NCI-H128 (cell line): ENCODE measurements at regions not wholly inside any gene's neighbourhood (a gene's known extent, or its start where the extent isn't known, plus 50 kb on each side); places are given as distances from the start of the nearest gene placed in this dataset.
"Not testable (repeated sequence)": the region's sequence is repeated elsewhere in the genome, so short reads cannot be mapped to it uniquely, and the experiment has no call there.

Source experiments
- DNase-seq: peaks from one replicate; lab custom pipeline; 2025; ENCODE audit not compliant: unreplicated experiment; lab: John Stamatoyannopoulos, UW

- DNase-seq, result no peak
Observed at GRCh38 chr7:131071786-131072504, 255.7 kb upstream of the MKLN1 start.

DNA sequence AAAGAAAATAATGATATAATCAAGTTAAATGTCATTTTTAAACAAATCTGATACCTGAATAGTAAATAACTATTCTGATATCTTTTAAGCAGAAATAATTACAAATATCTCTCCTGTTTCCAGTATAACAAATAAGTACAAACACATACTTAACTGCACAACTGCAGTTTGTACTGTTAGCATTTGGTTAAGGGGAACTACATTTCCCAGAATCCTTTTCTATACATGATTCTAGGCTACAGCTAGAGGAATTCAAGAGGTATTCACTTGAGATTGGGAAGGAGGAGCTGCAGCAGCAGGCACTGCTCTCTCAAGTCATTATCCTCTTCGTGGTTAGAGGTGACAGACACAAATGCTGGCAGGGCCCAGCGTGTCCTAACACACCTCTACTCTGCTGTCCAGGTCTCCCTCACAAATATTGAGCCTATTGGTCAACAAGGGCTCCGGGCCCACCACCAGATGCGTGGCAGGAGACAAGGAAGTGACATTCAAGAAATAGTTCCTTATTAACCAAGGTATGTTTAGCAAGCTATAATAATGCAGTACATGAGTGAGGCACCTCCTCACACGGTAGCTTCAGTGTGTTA, 255.1 kb upstream of the MKLN1 start:
- no peak for DNase-seq

DNA sequence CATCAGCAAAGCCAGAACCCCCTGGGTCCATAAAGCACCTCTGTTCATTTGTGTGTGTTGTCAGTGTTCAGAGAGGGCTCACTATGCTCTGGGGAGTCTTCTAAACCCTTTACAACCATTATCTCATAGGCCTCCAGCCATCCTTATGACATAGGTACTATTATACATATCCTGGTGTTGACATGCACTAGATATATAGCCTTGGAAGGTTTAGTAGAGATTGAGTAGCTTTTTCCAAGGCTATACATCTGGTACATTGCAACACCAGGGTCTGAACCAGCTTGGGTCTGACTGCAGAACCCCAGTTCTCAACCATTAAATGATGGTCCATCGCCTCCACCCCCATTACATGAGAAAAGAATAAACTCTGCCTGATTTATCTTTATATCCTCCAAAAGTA, 253.6 kb upstream of the MKLN1 start:
- DNase-seq, result no peak

DNA sequence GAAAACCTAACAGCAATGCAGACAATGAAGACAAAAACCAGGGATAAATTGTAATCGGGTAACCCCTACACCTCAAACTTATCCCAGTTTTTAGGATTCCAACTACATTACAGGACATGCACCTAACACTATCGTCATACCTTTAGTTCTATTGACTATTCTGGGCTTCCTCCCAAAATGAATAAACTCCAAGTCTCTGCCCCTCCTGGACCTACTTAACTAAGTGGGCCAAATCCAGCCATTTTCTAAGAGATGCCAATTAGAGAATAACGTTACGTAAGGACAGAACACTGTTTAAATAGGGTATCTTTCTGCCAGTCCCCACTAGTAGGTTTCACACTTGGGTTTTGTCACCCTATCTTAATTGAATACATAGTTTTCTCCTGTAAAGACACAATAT, 253.1 kb upstream of the MKLN1 start:
- DNase-seq, result no peak

DNA sequence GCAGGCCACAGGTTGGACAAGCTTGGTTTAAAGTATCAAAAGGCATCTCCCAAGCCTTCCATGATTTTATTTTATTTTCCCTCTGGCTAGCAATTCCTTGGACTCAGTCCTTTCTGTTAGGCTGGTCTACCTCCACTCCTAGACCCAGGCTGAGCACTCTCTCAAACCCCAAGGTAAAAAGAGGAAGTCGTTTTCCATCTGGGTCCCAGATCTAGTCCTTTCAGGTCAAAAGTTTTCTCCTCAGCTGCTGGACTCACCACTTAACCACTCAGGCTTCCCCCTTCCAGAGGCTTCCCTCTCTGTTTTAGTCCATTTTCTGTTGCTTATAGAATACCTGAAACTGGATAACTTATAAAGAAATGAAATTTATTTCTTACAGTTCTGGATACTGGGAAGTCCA, 252.3 kb upstream of the MKLN1 start:
- DNase-seq, result no peak

DNA sequence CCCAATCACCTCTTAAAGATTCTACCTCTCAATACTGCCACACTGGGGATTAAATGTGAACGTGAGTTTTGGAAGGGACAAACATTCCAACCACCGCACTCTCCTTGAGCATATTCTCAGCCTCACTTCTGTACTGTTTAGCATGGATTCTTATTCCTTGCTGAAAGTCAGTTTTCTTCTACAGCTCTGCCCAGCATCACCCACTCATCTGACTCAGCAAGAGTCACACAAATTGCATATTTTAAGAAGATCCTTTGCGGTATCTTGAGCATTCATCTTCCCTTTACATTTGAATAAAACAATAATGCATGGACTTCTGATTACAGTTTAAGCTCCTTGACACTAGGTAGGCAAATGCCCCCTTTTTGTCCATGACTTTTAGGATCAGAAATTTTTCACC, 251.6 kb upstream of the MKLN1 start:
- DNase-seq, result no peak

DNA sequence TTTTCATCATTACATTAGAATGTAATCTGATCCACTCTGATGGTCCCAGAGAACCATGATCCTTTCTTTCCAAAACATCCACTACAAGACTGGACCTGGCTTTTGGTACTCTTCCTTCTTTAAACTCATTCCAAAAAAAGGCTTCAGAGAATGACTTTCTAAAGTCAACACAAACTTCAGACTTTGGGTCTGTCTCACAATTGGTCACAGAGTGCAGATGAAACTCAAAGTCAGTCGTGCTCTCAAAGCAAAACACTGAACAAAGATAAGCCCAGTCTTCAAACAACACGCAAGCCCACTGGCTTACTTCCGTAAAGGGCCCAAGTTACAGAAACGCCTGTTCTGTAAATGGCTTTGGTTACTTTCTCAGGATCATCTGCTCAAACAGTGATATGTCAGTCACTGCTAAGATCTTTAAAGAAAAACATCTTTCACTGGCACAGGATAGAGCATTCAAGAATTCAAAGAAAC, 250.9 kb upstream of the MKLN1 start:
- DNase-seq, result no peak

- no peak for DNase-seq
Observed at GRCh38 chr7:131077735-131078134, 249.9 kb upstream of the MKLN1 start.

DNA sequence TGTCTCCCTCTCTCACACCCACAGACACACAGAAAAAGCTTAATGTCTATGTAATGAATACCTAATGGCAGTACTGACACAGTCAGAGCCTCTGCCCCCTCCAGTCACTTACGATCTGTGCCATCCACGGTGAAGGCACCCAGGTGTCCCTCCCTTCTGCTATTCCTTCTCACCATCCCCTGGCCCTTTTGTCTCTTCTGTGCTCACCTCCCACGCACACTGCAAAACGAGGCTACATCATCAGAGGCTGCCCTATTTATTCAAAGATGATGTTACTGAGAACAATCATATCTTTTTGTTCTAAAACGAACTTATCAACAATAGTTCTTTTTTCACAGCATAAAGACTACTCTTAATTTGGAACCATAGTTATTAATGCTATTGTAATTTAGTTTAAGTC, 246.9 kb upstream of the MKLN1 start:
- no peak for DNase-seq

DNA sequence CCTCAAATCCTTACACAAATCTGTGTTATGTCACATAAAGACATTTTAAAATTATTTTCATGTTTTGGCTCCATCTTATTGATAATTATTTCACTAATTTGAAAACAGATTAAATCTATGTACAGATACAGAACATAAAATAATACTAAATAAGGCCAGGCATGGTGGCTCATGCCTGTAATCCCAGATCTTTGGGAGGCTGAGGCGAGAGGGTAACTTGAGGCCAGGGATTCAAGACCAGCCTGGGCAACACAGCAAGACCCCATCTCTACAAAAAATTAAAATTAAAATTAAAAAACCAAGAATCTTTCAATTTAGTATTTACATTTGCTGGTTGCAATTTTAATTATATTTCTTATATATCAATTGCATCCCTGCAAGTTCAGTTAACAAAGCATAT, 246.4 kb upstream of the MKLN1 start:
- no peak for DNase-seq

GRCh38 chr7:131083781-131084180, 243.9 kb upstream of the MKLN1 start:
- DNase-seq, result no peak

- not testable (repeated sequence) for DNase-seq
Observed at GRCh38 chr7:131084336-131084735, 243.3 kb upstream of the MKLN1 start.

DNA sequence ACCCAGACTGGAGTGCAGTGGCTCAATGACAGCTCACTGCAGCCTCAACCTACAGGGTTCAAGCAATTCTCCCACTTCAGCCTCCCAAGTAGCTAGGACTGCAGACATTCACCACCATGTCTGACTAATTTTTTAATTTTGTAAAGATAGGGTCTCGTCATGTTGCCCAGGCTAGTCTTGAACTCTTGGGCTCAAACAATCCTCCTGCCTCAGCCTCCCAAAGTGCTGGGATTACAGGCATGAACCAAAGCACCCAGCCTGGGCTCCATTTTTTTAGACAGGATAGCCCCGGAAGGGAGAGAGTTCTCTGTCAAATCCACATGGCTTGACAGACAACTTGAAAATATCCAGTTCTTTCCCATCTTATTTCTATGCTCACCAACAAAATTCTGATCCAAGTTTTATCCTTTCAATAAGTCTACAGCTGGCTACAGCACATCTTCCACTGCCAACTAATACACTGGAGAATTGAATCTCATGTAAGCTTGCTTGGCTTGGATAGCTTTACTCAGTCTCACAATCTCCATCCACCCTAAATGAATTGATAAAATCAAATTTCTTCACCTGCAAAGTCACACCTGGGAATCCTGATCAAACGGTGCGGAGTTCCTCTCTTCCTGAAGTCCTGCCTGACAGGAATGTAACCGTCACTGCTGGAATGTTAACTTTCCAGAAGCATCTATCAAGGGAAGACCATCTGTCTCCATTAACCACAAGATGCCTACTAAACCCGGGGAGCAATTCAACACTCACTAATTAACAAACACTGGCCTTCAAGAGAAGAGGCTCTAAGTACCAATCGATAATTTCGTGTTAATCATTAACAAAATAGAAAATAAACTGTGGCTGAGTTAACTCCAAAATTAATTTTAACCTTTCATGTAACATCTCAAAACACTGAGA, 239.7 kb upstream of the MKLN1 start:
- DNase-seq, result no peak

- no peak for DNase-seq
Observed at GRCh38 chr7:131090188-131090587, 237.5 kb upstream of the MKLN1 start.

- no peak for DNase-seq
Observed at GRCh38 chr7:131090886-131091692, 236.6 kb upstream of the MKLN1 start.

DNA sequence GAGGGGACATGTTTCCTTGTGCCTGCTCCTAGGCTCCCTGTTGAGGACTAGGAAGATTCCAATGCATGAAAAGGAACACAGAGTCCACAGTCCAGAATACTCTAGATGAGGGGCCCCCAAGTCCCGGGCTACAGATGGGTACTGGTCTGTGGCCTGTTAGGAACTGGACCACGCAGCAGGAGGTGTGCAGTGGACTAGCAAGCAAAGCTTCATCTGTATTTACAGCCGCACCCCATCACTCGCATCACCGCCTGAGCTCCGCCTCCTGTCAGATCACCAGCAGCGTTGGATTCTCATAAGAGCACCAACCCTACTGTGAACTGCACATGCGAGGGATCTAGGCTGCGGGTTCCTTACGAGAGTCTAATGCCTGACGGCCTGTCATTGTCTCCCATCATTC, 233.0 kb upstream of the MKLN1 start:
- DNase-seq, result no peak

DNA sequence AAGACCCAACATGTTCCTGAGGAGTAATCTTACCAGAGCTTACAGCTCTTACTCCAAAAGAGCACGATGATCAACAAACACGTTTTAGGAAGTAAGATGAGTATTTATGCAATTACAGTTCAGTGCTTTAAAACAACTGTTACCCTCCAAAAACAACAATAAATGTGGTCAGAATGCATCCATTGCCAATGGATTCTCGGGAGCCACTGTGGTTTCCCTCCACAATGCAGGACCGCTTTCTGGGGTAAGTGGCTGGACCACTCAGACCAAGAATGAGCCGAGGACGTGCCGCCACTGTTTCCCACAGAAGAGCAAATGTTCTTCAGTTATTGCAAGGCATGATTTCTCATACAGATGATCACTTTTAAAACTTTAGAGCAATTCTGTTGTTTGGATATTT, 232.3 kb upstream of the MKLN1 start:
- DNase-seq, result no peak

- DNase-seq, result no peak
Observed at GRCh38 chr7:131096267-131096927, 231.3 kb upstream of the MKLN1 start.

DNA sequence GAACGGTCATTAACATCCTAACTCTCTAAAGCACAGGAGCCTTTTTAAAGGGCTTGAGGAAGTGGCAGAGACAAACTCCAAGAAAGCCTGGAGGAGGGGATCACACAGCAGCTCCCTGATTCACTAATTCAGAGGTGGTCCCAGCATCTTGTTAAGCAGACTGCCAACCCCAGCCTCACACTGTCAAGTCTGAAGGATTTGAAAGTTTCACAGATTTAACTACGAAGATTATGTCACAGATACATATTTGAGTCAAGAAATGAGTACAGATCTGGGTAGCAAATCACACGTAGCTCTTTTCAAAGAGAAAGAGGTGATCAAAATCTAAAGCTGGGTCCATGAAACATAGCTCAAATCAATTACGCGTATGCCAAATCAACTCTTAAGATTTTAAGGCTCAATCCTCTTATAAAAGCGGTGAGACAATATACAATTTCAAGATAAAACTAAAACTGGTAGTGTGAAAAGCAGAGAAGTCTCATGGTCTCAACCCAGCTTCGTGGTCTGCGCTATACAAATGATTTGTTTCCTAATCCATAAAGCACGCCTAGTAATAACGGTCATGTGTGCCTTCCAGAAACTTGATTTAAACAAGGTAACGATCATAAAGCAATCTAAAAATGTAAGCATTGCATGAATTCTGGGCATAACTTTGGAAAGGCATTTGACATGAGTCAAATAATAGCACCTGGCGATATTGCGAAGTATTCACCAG, 229.9 kb upstream of the MKLN1 start:
- DNase-seq, result no peak

- DNase-seq, result no peak
Observed at GRCh38 chr7:131098527-131098926, 229.1 kb upstream of the MKLN1 start.
